HG02870 (cell line): ENCODE measurements at regions not wholly inside any gene's neighbourhood (a gene's known extent, or its start where the extent isn't known, plus 50 kb on each side); places are given as distances from the start of the nearest gene placed in this dataset.

Experiments used
- ATAC-seq: cut with Tn5 transposase; IDR thresholded peaks from one replicate; pipeline ENCODE4 v1.9.1; 2021; ENCODE audit warnings: mild to moderate bottlenecking, moderate library complexity; ENCODE audit not compliant: unreplicated experiment

GRCh38 chr13:59461411-59461810 lies 702.3 kb downstream of the DIAPH3 start:
- no peak for ATAC-seq

DNA sequence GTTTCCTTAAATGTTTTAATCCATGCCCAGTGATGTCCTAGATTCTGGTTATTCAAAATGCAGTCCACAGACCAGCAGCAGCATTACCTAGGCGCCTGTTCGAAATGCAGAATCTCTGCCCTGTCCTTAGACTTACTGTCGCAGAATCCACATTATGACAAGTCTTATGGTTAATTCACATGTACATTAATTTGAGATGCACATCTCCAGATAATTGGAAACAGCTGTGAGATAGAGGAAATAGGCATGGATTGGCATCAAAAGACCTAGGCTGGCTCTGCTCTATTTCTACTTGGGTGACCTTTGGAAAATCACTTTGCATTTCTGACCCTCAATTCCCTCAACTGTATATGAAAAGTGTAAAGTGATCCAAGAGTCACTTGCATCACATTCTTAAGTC lies 700.7 kb downstream of the DIAPH3 start:
- no peak for ATAC-seq

- ATAC-seq: no peak
These were observed 698.8 kb downstream of the DIAPH3 start for GRCh38 chr13:59464926-59465325.

- ATAC-seq: no peak
These were observed 695.3 kb downstream of the DIAPH3 start for GRCh38 chr13:59468396-59468795.

DNA sequence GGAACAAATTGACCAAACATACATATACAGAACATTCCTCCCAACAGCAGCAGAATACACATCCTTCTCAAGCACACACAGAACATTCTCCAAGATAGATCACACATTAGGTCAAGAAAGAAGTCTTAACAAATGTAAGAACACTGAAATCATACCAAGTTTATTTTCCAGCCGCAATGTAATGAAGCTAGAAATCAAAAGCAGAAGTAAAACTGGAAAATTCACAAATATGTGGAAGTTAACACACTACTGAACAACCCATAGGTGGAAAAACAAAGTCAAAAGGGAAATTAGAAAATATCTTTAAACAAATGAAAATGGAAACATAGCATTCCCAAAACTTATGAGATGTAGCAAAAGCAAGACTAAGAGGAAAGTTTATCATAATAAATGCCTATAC lies 692.6 kb downstream of the DIAPH3 start:
- no peak for ATAC-seq

GRCh38 chr13:59472134-59472533 lies 691.6 kb downstream of the DIAPH3 start:
- ATAC-seq: no peak

- ATAC-seq: no peak
These were observed 689.0 kb downstream of the DIAPH3 start for GRCh38 chr13:59474696-59475095.

DNA sequence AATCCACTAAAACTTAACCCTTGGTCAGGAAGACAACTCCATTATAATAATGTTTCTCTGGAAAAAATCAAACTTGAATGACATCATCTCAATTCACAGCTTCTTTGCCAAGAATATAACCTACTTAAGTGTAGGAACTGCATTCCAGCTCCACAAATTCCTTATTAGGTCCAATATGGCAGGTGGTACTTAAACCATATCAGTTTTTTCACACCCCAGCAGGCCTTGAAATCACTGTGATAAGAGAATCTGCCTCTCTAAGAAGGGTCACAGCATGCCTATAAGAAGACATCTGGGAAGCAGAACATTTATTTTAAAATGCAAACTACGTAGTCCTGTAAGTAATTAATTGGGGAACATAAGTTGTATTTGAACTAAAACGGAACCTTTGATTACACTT lies 687.8 kb downstream of the DIAPH3 start:
- ATAC-seq: no peak

DNA sequence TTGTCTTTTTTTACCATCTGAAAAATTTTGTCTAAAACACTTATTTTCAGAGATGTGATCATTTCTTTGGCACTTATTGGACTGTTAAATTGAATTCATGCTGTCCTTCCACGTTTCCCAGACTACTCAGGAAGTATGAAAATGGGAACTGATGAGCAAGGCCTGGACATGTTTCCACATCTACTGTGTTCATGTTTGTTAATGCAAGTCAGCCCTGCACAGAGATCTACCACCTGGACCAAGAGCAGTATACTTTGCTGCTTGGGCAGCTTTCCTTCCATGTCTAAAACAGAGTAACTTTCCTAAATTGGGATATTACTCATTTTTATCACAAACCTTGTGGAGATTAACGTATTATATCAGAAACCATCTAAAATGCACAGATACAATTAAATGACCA lies 687.4 kb downstream of the DIAPH3 start:
- ATAC-seq: no peak

DNA sequence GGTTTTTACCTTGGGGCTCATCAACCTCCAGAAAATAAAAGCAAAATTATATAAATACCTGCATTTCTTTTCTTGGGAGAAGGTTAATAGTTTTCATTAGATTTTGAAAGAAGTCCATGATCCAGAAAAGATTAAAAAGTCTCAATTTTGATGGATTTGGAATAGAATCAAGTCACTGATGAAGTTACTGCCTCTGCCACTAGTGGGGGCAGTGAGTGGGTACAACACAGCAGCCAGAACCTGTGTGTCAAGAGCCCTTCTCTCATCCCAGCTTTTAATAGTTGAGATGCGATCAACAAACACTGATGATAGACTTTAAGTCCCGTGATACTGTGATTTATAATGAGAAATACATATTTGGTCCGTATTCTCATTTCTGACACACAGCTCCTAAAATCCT lies 686.7 kb downstream of the DIAPH3 start:
- no peak for ATAC-seq

DNA sequence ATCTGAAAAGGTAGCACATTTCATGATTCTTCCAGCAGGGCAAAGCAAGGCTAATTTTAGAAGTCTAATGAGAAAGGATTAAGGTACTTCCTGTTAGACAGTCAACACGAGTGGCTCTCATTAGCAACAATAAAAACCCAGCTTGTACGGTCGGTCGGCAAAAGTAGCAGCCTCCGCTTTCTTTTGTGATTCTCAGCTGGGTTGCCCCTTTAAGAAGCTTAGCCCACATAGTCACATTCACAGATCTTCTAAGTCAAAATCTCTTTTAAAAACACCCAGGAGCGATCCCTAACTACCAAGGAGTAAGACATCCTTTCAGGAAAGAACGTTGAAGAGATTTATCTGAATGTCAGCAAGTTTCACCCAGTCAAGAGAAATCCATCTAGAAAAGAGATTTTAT lies 684.8 kb downstream of the DIAPH3 start:
- ATAC-seq: no peak

- no peak for ATAC-seq
These were observed 684.1 kb downstream of the DIAPH3 start for GRCh38 chr13:59479629-59480028.

DNA sequence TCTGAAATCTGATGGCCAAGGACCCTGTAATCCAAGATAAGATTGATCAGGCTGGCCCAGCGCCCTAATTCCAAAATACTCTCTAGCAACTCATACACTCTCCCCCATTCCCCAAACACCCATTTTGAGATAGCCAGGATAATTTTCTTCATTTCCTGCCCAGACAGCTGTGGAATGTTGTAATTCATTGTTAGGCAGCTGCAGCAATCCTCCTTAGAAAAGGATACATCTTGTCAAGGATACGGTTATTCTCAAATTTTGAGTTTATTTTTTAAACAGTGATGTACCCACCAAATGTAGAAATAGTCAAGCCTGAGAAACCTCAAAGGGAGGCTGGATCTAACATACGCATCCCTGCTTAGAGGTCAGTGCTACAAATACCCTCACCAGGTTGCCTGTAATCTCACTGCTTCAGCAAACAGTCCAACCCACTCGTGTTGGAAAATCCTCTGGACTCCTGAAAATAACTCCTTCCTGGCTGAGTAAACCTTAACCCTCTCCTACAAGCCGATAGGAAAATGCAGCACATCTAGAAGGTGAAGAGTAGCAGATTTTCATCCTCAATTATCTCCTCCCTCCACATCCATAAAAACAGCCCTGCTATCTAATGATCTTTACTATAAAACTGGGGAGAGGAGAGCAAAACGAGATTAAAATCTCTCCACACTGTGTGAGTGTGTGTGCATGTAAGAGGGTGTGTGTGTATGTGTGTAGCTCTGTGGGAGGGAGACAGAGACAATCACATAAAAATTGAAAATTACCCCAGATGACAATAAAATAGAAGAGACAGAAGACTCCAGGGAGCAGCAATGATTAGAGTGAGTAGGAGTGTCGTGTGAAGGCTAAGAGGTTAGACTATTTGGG lies 683.1 kb downstream of the DIAPH3 start:
- no peak for ATAC-seq

- ATAC-seq: no peak
These were observed 680.1 kb downstream of the DIAPH3 start for GRCh38 chr13:59483501-59484145.

DNA sequence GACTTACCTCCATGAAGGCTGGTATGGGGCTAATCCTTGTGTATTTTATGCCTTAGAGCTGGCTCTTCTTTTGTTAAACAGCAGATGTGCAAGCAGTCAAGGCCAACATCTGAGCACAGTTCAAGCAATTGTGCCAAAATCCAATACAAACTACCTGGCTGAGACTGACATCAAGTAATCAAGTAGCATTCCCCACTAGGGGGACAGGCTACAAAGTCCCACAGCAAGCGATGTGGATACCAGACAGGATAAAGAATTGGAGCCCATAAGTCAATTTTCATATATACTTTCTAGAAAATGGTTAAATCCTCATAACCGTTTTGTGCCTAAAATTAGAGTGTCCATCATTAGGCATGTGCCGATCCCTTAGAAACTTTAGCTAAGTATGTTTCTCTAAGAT lies 675.8 kb downstream of the DIAPH3 start:
- ATAC-seq: no peak

GRCh38 chr13:59488436-59488835 lies 675.3 kb downstream of the DIAPH3 start:
- no peak for ATAC-seq

GRCh38 chr13:59490651-59491050 lies 673.1 kb downstream of the DIAPH3 start:
- no peak for ATAC-seq

- no peak for ATAC-seq
These were observed 671.6 kb downstream of the DIAPH3 start for GRCh38 chr13:59492030-59492636.

GRCh38 chr13:59493436-59493965 lies 670.2 kb downstream of the DIAPH3 start:
- no peak for ATAC-seq

- ATAC-seq: no peak
These were observed 669.6 kb downstream of the DIAPH3 start for GRCh38 chr13:59494151-59494550.

- ATAC-seq: no peak
These were observed 669.2 kb downstream of the DIAPH3 start for GRCh38 chr13:59494560-59494970.

DNA sequence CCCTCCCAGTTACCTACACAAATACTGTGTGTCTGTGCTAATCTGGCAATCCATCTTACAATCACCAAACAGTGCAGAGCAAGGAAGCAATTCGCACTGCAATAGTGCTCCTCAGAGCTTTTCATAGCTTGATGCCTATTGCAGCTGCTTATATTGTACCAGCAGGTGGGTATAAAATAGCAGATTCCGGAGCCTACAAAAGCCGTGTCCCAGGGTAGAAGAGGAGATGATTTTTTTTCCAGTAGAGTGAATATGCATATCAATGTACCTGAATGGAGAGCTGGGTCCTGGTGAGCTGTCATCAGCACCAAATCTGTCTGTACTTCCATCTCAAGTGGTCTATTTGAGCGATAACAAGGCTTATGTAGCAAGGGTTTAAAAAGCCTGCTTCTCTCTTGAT lies 668.4 kb downstream of the DIAPH3 start:
- no peak for ATAC-seq
